ENCODE measurements at regions not wholly inside any gene's neighbourhood (a gene's known extent, or its start where the extent isn't known, plus 50 kb on each side); places are given as distances from the start of the nearest gene placed in this dataset.
"Not testable (repeated sequence)": the region's sequence is repeated elsewhere in the genome, so short reads cannot be mapped to it uniquely, and the experiment has no call there.

- peaks cover 7% of the 10 kb centered on the region for H3K9me3 Mint-ChIP-seq
- H3K4me3 Mint-ChIP-seq: no peak overlapping the region
- H3K36me3 Mint-ChIP-seq: no peaks in the 10 kb centered on the region
- H3K27ac Mint-ChIP-seq: no peak overlapping the region
- ATAC-seq: no peak
- DNase-seq (ENCODE audit: low spot score in 2 of 2): no peak
- H3K4me1 Mint-ChIP-seq: no peaks in the 10 kb centered on the region
These were observed 257.4 kb upstream of the ATXN7L3B start for GRCh38 chr12:74280156-74280655.

GRCh38 chr12:74281401-74282180 is 256.0 kb upstream of the ATXN7L3B start:
- H3K4me1 Mint-ChIP-seq: not testable (repeated sequence)

GRCh38 chr12:74283646-74284045 is 254.0 kb upstream of the ATXN7L3B start:
- Mint-ChIP-seq H3K9me3 (no peaks in the 10 kb centered on the region), H3K4me3 (no peak overlapping the region), H3K4me1 (no peaks in the 10 kb centered on the region), H3K27ac (no peak overlapping the region), H3K36me3 (no peaks in the 10 kb centered on the region)
- ATAC-seq: no peak
- DNase-seq (ENCODE audit: low spot score in 2 of 2): no peak

More at GRCh38 chr12:74281401-74282180, 256.0 kb upstream of the ATXN7L3B start:
- not testable (repeated sequence) for H3K27ac Mint-ChIP-seq; ATAC-seq; H3K9me3 Mint-ChIP-seq; DNase-seq (ENCODE audit: low spot score in 2 of 2); H3K4me3 Mint-ChIP-seq; H3K36me3 Mint-ChIP-seq

GRCh38 chr12:74285773-74286172 is 251.9 kb upstream of the ATXN7L3B start:
- Mint-ChIP-seq H3K4me1 (no peaks in the 10 kb centered on the region), H3K4me3 (no peak overlapping the region)
- ATAC-seq: no peak

GRCh38 chr12:74286254-74286653 is 251.4 kb upstream of the ATXN7L3B start:
- DNase-seq (ENCODE audit: low spot score in 2 of 2) (no peak), ATAC-seq (no peak)
- no peaks in the 10 kb centered on the region for H3K9me3 Mint-ChIP-seq
- no peaks in the 10 kb centered on the region for H3K4me1 Mint-ChIP-seq
- no peaks in the 10 kb centered on the region for H3K36me3 Mint-ChIP-seq
- no peak overlapping the region for H3K27ac Mint-ChIP-seq
- no peak overlapping the region for H3K4me3 Mint-ChIP-seq

More at GRCh38 chr12:74285773-74286172, 251.9 kb upstream of the ATXN7L3B start:
- no peak for DNase-seq (ENCODE audit: low spot score in 2 of 2)
- no peaks in the 10 kb centered on the region for H3K36me3 Mint-ChIP-seq
- no peaks in the 10 kb centered on the region for H3K9me3 Mint-ChIP-seq
- H3K27ac Mint-ChIP-seq: no peak overlapping the region

DNA sequence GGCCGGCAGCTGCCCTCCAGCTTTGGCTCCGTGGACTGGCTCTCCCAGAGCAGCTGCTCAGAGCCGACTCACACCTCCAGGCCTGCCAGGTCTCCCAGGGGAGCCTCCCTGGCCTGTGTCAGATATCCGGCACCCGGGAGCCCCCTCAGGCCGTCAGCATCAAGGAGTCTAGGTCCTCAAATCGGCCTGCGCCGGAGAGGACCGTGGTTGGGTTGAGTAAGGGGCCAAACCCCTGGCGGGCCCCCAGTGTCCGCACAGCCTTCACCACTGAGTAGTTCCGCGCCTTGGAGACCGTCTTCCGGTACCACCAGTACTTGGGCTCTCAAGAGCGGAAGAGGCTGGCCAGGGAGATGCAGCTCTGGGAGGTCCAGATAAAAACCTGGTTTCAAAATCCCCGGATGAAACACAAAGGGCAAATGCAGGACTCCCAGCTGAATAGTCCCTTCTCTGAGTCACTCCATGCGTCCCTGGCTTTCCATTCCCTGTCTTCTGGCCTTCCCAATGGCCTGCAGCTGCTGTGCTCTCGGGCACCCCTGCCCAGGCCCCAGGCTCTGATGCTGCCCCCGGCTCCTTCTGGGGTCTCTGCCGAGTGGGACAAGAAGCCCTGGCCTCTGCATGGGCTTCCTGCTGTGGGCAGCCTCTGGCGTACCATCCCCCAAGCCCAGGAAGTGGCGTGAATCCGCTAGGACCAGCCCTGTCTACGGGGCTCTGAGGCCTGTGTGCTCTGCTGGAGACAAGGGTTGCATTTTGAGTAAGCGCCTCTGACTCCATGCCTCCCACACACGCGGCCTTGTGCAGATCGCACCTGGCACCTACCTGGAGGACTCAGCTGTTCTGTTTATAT is 245.1 kb upstream of the ATXN7L3B start:
- Mint-ChIP-seq H3K9me3 (no peaks in the 10 kb centered on the region), H3K27ac (no peak overlapping the region), H3K4me3 (no peak overlapping the region), H3K4me1 (no peaks in the 10 kb centered on the region), H3K36me3 (no peaks in the 10 kb centered on the region)
- no peak for ATAC-seq
- DNase-seq (ENCODE audit: low spot score in 2 of 2): no peak

GRCh38 chr12:74293689-74294131 is 243.9 kb upstream of the ATXN7L3B start:
- no peak overlapping the region for H3K4me3 Mint-ChIP-seq
- ATAC-seq (no peak), DNase-seq (ENCODE audit: low spot score in 2 of 2) (no peak)
- H3K4me1 Mint-ChIP-seq: no peaks in the 10 kb centered on the region
- no peak overlapping the region for H3K27ac Mint-ChIP-seq
- H3K9me3 Mint-ChIP-seq: no peaks in the 10 kb centered on the region
- no peaks in the 10 kb centered on the region for H3K36me3 Mint-ChIP-seq

DNA sequence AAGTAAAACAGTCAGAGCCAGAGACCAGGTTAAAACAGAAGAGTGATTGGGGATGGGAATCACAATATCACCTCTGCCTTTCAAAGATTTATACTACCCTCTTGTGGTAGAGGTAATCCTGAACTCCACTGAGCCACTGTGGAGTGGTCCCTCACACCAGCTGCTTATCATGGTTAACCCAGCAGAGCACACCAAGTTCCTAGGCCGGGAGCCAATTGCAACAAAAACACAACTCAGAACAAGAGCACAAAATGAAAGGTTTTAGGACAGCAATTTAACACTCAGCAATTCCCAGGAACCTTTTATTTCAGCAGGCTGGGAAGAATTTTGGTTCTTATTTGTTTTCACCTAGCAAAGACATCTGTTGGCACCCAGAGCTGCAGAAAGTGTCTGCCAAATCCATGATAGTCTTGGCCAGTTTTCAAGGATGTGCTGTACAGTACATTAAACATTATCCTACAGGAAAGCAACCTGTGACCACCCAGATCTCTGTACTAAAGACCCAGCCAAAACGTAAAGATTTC is 220.5 kb upstream of the ATXN7L3B start:
- DNase-seq (ENCODE audit: low spot score in 2 of 2) (no peak), ATAC-seq (peak; percentile 40)
- Mint-ChIP-seq H3K27ac (no peak overlapping the region), H3K4me1 (no peaks in the 10 kb centered on the region), H3K36me3 (no peaks in the 10 kb centered on the region), H3K4me3 (no peak overlapping the region), H3K9me3 (no peaks in the 10 kb centered on the region)

GRCh38 chr12:74317741-74318140 is 219.9 kb upstream of the ATXN7L3B start:
- H3K27ac Mint-ChIP-seq: no peak overlapping the region
- no peaks in the 10 kb centered on the region for H3K36me3 Mint-ChIP-seq
- no peak for ATAC-seq
- no peaks in the 10 kb centered on the region for H3K9me3 Mint-ChIP-seq
- no peaks in the 10 kb centered on the region for H3K4me1 Mint-ChIP-seq
- H3K4me3 Mint-ChIP-seq: no peak overlapping the region
- DNase-seq (ENCODE audit: low spot score in 2 of 2): no peak

GRCh38 chr12:74319886-74320285 is 217.7 kb upstream of the ATXN7L3B start:
- H3K9me3 Mint-ChIP-seq: no peaks in the 10 kb centered on the region
- ATAC-seq: no peak

DNA sequence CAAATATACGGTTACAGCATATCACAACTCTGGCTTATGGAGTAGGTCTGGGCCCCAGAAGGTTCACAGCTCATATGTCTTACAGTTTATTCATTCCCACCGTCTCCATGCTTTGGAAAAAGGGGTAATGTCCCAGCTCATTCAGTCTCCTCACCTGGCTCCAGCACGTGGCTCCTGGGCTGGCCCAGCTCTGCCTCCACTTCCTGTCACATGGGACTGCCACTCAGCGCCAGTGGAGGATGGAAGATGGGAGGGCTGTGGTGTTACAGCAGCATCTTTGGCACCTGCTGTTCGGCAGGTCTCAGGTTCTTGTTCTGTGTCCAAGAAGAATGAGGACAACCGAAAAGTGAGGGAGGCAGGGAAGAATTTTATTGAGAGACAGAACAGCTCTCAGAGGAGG is 216.3 kb upstream of the ATXN7L3B start:
- Mint-ChIP-seq H3K4me1 (no peaks in the 10 kb centered on the region), H3K27ac (no peak overlapping the region), H3K4me3 (no peak overlapping the region), H3K36me3 (no peaks in the 10 kb centered on the region), H3K9me3 (no peaks in the 10 kb centered on the region)
- DNase-seq (ENCODE audit: low spot score in 2 of 2) (no peak), ATAC-seq (no peak)

More at GRCh38 chr12:74319886-74320285, 217.7 kb upstream of the ATXN7L3B start:
- Mint-ChIP-seq H3K4me1 (no peaks in the 10 kb centered on the region), H3K36me3 (no peaks in the 10 kb centered on the region), H3K27ac (no peak overlapping the region), H3K4me3 (no peak overlapping the region)
- no peak for DNase-seq (ENCODE audit: low spot score in 2 of 2)

GRCh38 chr12:74322792-74323191 is 214.8 kb upstream of the ATXN7L3B start:
- no peaks in the 10 kb centered on the region for H3K9me3 Mint-ChIP-seq
- H3K27ac Mint-ChIP-seq: no peak overlapping the region
- no peaks in the 10 kb centered on the region for H3K4me1 Mint-ChIP-seq
- H3K36me3 Mint-ChIP-seq: no peaks in the 10 kb centered on the region
- ATAC-seq (no peak), DNase-seq (ENCODE audit: low spot score in 2 of 2) (no peak)
- H3K4me3 Mint-ChIP-seq: no peak overlapping the region

GRCh38 chr12:74328623-74329022 is 209.0 kb upstream of the ATXN7L3B start:
- no peak for ATAC-seq
- Mint-ChIP-seq H3K27ac (no peak overlapping the region), H3K36me3 (no peaks in the 10 kb centered on the region), H3K4me1 (no peaks in the 10 kb centered on the region), H3K4me3 (no peak overlapping the region), H3K9me3 (no peaks in the 10 kb centered on the region)
- no peak for DNase-seq (ENCODE audit: low spot score in 2 of 2)

DNA sequence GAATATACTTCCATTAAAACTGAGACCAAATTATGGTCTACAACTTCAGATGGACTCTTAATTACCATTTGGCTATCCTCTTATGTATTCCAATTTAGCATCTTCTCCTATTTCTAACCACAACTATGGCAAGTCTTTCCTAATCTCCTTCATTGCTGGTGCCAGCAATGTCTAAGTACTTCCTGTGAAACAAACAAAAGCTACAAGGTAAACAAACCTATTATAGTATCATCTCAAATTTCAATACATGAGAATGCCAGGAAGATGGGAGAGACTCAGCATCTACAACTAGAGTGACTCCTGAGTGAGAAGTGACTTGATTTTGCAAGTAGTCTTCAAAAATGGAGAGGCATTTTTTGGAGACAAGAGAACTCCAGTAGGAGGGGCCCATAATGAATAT is 202.9 kb upstream of the ATXN7L3B start:
- Mint-ChIP-seq H3K9me3 (no peaks in the 10 kb centered on the region), H3K4me1 (no peaks in the 10 kb centered on the region), H3K4me3 (no peak overlapping the region), H3K27ac (no peak overlapping the region), H3K36me3 (no peaks in the 10 kb centered on the region)
- no peak for DNase-seq (ENCODE audit: low spot score in 2 of 2)
- ATAC-seq: no peak

- no peak for ATAC-seq
- Mint-ChIP-seq H3K4me3 (no peak overlapping the region), H3K9me3 (no peaks in the 10 kb centered on the region), H3K27ac (no peak overlapping the region), H3K36me3 (no peaks in the 10 kb centered on the region), H3K4me1 (no peaks in the 10 kb centered on the region)
- DNase-seq (ENCODE audit: low spot score in 2 of 2): no peak
These were observed 199.7 kb upstream of the ATXN7L3B start for GRCh38 chr12:74337951-74338350.

Measured in stimulated activated effector memory CD8-positive, alpha-beta T cell treated with anti-CD3 and anti-CD28 coated beads, Interleukin-12 subunit alpha, Interleukin-12 subunit beta, amount 100 ng/mL, for 72 hours (primary cell).